Mammary epithelial cell (primary cell): ENCODE measurements at regions not wholly inside any gene's neighbourhood (a gene's known extent, or its start where the extent isn't known, plus 50 kb on each side); places are given as distances from the start of the nearest gene placed in this dataset.

Experiments
- EZH2 ChIP-seq: IDR thresholded peaks from 2 replicates; pipeline ENCODE4 v1.6.1; 2012; ENCODE audit warnings: low read length, inconsistent platforms, borderline replicate concordance
- TF ChIP-seq, protein P1 (sequence below), 2 donors: IDR thresholded peaks in 1 of 2; conservative IDR thresholded peaks in 1 of 2; 2 replicates each; pipeline ENCODE4 v1.5.1; 2011 to 2012; ENCODE audit warnings: inconsistent platforms in 2 of 2, low read length in 2 of 2, mild to moderate bottlenecking in 2 of 2, control low read depth in 1 of 2, low read depth in 1 of 2; ENCODE audit not compliant: insufficient read depth in 1 of 2; ENCODE audit errors: extremely low read depth in 1 of 2

DNA sequence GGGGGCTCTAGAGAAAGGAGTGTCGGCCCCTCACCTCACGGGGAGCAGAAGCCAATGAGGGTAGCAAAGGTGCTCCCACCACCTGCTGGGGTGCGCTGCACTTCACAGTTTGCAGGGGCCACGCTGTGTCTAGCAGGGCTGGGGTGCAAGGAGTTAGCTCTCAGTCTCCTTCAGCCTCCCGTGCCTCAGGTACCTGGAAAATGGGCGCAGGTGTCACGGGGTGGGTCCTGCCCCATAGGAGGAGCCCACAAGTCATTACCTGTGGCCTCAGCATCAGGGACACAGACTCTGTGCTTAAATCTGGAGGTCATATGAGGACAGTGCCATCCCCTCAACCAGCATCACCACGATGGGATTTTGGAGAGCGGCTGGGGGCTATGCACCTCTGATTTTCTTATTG, 326.7 kb downstream of the ADGRD1 start:
- TF ChIP-seq EZH2: no peak
- TF ChIP-seq, protein P1, sequence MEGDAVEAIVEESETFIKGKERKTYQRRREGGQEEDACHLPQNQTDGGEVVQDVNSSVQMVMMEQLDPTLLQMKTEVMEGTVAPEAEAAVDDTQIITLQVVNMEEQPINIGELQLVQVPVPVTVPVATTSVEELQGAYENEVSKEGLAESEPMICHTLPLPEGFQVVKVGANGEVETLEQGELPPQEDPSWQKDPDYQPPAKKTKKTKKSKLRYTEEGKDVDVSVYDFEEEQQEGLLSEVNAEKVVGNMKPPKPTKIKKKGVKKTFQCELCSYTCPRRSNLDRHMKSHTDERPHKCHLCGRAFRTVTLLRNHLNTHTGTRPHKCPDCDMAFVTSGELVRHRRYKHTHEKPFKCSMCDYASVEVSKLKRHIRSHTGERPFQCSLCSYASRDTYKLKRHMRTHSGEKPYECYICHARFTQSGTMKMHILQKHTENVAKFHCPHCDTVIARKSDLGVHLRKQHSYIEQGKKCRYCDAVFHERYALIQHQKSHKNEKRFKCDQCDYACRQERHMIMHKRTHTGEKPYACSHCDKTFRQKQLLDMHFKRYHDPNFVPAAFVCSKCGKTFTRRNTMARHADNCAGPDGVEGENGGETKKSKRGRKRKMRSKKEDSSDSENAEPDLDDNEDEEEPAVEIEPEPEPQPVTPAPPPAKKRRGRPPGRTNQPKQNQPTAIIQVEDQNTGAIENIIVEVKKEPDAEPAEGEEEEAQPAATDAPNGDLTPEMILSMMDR (conservative IDR thresholded peaks at IDR 0.05 in 1 of 2, IDR thresholded peaks at IDR 0.05 in 1 of 2; ENCODE audit: extremely low read depth in 1 of 2, insufficient read depth in 1 of 2, low read depth in 1 of 2, low read length in 2 of 2): no peak
